ENCODE measurements at regions not wholly inside any gene's neighbourhood (a gene's known extent, or its start where the extent isn't known, plus 50 kb on each side); places are given as distances from the start of the nearest gene placed in this dataset.

DNA sequence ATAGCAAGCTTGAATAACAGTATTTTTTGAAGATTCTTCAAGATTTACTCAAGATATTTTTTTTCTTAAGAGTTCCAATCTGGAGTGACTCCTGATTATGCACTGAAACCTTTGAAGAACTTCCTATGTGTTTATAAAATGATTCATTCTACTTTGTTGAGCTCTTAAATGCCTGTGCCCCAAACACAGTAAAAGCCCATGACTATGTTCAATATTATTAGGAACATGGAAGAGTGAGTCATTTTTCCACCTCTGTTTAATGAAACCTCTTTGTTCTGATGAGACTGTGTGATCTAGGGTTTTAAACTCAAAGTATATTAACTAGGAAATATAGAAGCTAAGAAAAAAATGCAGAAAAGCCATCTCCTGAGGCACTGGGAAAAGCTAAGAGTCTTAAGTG is 415.0 kb upstream of the FBXO33 start:
- peak; percentile 52 for DNase-seq

DNA sequence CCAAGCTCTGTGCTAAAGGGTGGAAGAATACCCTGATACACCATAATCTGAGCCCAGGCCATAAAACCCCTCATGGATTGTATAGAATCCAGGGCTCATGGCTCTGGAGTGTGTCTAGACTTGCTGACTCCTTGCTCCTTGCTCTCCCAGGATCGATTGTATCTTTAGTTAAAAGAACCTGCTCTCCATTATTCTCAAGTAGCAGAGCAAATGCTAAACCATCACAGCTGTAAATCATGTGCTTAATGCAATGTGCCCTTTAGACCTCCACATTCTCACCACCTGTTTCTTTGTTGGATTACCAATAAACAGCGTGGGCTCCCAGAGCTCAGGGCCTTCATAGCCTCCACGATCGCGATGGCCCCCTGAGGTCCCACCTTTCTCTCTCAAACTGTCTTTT is 411.6 kb upstream of the FBXO33 start:
- DNase-seq, result no peak

DNA sequence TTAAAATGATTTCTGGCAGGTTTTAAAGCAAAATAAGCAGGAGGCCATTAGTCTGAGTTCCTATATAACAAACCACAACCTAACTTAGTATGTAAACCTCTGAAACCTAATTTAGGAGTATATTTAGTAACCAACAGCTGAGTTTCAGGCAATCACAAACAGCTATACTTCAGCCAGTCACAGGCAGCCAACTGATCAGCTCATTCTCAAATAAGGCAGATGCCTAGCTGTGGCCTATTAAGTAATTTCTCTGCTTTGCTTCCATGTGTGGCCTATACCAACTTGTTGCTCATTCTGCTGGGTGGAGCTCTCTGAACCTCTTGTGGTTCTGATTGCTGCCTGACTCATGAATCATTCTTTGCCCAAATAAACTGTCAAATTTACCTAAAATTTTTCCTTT is 408.9 kb upstream of the FBXO33 start:
- no peak for DNase-seq

DNA sequence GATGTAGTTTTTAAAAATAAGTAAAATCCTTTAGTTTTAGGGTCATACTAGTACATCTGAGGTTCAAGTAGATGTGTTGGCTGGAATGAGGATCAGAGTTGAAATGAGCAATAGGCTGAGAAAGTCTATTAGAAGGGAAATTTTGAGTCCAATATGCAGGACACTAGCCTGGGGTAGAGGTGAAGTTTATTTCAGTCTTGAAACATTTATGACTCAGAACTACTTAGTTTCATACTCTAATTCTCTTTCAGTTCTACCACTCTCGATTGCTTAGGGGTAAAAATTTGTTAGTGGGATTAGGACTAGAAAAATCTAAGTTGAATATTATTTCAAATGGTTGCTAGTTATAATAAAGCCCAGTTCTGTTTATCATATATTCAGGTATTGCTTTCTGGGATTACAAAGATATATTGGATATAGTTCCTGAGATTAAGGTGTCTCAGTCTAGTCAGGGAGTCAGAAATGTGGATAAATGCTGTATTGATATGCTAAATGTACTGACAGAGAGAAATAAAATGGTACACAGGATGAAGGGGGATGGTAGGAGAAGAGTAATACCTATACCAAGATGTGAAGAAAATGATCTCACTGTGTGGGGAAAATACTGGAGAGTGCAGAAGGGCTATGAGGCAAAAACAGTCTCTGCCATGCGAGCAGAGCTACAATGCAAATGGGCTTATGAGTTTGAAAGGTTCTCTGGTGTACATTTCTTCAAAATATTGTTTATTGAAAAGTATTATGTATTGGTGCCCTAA is 395.8 kb upstream of the FBXO33 start:
- DNase-seq, result no peak

DNA sequence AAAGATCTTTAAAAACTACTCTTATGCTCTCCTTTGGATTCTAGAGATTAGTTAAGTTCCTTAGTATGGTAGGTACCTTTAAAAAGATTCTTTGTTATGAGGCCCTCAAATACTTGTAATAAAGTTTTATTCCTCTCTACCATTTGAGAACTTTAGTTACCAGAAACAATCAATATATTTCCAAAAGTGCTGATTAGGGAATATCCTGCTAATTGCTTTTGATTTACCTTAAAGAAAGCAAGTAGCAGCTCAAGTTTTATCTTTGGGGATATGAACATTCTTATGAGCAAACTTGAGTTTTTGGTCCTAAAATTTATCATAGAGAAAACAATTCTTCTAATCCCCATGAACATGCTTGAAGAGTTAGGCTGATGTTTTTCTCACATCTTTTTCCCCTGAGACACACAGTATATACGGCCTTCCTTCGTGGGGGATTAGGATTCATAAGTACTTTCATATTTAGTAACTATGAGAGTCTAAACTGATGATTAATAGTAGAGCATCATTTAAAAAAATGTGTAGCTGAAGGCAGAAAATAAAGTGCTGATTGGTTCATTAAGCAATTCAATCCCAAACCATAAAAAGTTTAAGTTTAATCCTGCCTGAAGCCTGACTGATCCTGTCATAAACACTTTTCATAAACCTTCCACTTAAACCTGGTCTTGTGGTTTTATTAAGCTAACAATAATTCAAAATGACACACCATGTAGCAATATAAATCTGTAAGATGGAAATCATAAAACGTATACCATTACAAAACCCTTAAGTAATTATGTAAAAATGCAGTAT is 380.5 kb upstream of the FBXO33 start:
- DNase-seq, result no peak

DNA sequence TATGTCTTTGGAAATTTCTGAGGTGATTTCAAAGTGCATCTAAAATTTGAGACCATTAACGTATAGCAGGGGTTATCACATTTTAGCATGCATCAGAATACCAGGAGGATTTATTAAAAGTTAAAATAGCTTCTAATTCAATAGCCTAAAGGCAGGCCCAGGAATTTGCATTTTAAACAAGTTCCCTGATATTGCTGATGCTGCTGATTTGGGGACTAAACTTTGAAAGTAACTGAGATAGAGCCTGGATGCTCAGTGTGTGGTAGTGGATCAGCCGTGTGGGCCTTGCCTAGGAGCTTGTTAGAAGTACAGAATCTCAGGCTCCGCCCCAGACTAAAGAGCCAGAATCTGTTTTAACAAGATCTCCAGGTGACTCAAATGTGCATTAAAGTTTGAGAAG is 375.0 kb upstream of the FBXO33 start:
- no peak for DNase-seq

DNA sequence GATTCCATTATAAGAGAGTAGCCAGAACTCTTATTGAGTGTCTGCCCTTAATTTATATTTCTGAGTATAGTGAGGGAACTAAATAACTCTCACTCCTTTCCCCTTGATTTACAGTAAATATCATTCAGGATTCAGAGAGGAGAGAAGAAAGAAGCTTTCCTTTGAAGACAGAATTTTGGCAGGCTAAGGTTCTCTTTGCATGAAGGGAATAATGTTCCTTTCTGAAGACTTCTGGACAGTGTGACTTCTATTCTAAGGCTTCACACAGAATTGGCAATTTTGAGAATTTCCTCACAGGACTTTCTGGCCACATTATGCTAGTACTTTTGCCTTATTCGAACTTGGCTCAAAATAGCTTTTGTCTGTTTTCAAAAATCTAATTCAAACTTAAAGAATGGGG is 352.2 kb upstream of the FBXO33 start:
- DNase-seq, result no peak

DNA sequence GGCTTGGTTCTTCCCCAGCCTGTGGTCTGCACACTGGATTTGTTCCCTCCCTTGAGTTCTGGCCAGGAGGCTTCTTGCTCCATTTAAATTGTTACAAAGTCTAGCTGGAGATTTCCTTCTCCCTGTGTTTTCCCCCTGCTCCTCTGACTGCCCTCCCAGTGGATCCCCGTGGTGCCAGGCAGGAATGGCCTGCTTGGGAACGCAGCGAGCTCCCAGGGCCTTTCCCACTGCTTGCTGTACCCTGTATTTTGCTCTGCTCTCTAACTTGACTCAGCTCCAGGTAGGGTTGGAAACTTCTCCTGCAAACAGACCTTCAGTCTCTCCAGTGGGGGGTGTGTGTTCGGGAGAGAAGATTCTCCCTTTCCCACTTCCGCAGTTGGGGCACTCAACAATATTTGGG is 349.2 kb upstream of the FBXO33 start:
- no peak for DNase-seq

DNA sequence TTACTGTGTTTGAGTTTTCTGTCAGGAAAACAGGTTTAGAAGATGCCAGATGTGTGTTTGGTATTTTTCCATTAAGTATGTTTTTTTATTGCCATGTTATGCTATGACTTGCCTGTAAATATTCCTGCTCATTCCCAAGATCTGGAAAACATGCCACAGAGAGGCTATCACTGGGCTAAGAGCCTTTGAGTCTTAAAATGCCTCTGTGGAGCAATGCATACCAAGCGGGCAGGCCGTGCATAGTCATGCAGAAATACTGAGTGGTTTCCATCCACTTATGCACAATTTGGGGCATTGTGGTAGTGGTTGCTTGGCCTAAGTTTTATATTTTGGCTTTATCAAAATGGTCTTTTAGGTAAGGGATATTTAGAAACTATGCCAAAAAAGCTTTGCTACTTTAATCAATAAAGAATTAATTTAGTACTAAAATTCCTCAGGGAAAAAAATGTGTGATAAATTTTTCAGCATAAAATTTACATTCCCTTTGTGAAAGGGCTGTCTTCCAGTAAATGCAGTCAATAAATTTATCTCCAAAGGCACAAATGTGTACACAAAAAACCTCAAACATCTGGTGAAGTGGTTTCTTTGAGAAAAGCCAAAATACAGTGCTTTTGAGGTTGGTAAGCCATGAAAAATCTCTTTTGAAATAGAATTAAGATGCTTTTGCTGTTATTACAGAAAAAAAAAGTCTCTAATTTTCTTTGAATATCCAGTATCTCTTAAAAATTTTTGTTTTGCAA is 341.3 kb upstream of the FBXO33 start:
- DNase-seq, result no peak

DNA sequence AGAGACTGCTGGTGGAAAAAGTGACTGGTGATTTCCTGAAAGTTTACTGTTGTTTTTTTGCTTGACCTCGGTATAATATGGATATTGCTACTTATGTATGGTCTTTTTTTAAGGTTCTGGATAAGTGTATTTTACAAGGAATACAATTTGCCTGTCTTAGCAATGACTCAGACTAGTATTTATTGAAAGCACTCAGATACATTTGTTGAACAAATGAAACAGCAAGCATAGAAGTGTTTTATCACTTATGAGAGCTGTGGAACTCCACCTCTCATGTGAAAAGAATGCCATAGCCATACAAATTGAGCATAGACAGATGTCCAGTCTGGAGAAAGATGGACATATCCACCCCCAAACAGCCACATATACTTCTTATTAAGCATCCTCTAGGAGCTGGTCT is 340.4 kb upstream of the FBXO33 start:
- DNase-seq, result no peak

DNA sequence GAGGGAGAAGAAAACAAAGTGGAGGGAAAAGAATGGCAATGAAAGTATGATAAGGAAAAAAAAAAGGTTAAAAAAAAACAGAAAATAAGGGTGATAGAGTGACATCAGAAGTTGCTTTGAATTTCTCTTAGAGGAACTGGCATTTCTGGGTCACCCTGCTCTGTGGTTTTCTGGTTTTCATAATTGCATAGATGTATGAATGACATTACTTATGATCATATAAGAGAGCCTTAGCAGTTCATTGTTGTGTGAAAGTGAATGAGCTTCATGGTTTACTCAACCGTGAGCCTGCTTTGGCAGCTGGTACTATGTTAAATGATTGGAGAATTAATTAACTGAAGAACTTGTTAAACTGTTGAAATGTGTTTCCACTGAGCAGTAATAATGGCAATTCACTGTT is 336.4 kb upstream of the FBXO33 start:
- no peak for DNase-seq

DNA sequence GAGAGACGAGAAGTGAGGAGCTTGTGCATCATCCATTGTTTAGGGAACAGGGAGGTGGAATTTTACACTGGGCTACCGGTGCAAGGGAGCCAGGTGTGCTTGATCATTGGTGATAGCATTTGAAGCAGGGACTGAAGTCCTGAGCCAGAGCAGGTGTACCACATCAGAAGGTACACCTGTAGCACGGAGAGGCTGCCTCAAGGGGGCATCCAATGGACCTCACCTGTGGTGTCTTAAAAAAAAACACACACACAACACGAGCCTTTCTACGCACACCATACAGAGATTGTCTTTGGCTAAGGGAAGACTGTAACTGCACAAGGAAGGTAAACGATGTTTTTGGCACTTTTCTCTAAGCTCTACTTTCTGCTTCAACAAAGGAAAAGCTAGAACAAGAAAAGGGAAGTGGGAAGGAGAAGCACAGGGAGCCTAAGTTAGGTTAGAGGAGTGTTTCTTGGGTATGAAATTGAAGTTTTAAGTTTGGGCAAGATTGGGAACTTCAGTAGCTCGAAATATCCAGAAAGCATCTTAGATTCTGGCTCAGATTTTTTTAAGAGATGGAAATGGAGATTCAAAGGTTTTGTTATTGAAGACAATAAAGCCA is 334.3 kb upstream of the FBXO33 start:
- no peak for DNase-seq

DNA sequence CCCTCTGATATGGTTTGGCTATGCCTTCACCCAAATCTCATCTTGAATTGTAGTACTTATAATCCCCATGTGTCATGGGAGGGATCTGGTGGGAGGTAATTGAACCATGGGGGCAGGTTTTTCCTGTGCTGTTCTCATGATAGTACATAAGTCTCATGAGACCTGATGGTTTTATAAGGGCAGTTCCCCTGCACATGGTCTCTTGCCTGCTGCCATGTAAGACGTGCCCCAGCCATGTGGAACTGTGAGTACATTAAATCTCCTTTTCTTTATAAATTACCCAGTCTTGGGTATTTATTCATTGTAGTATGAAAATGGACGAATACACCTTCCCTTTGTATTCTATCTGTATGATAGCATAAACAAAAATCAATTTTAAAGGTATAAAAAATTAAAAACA is 333.4 kb upstream of the FBXO33 start:
- no peak for DNase-seq

DNA sequence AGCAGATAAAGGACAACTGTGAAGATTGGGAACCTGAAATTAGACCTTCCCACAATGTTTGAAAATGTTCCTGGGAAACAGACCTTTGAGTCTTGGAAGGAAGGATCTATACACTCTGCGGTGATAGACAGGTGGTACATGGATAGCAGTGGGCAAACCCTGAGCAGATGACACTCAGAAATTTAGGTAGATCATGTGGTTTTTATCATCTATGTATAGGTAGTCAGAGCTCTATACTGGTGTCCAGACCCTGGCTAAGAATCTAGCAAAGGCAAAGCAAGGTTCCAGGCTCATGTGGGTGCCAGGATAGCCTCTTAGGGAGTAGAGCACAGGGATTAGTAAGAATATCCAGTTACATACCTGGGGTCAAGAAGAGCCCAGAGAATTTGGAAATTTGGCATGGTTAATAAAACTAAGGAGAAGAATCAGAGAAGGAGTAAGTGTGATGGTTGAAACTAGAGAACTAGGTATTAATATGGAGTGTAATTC is 331.2 kb upstream of the FBXO33 start:
- DNase-seq, result no peak

DNA sequence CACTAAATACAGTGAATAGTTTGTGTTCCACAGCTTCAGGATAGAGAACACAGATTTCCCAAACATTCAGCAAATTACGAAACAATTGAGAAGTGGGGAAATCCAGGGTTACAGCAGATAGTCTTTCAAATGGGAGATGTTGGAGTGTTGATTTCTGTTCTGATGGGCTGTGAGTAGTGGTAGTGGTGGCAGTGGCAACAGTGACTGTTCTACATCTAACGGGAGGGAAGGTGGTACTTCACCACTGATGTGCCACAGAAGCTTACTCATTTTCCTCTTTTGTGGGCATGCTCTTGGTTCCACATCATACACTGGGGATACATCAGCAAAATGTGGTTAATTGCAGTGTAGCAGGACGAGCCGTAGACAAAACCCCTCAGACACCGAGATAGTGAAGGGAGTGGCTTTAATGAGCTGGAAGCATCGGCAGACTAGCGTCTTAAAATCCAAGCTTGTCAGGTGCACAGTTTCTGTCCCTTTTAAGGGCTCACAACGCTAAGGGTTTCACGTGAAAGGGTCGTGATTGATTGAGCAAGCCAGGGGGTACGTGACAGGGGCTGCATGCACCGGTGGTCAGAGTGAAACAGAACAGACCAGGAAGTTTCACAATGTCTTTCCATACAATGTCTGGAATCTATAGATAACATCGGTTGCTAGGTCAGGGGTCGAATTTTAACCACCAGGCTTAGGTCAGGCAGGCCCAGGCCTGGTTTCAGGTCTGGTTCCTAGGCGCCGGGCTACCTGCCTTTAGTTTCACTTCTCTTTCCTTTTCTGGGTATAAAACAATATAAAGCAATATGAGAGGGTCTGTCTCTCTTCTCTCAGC is 330.6 kb upstream of the FBXO33 start:
- DNase-seq, result no peak

DNA sequence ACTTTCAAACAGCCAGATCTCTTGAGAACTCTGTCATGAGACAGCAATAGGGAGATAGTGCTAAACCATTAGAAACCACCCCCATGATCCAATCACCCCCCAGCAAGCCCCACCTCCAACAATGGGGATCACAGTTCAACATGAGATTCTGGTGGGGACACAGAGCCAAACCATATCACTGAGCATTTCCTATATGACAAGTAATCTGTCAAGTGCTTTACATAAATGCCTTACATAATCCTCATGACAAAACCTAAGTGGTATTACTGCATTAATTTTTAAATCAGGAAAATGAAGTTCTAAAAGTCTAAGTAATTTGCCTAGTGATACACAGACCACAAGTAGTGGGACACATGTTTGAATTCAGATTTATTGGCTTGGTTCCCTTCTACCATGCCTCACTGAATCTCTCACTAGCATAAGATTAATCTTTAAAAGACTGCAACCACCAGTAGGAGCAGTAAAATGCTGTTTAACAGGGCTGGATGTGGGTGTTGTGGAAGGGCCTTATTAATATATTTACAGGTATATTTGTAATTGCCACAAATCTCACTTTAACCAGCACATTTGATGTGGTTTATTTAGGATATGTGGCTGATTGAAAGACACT is 323.1 kb upstream of the FBXO33 start:
- DNase-seq, result peak; percentile 10

DNA sequence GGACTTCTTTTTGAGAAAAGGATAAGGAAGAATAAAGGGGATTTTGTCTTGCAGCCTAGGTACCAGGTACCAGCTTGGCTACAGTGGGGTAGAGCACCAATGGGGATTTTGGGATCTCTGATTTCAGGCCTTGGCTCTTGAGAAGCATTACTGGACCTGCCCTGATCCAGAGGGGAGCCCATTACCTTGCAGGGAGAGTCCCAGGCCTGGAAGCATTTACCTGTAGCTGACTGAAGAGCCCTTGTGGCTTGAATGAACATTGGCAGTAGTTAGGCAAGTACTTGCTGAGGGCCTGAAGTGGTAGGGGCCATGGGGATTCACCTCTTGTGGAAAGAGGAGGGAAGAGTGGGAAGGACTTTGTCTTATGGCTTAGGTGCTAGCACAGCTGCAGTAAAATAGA is 308.2 kb upstream of the FBXO33 start:
- no peak for DNase-seq

DNA sequence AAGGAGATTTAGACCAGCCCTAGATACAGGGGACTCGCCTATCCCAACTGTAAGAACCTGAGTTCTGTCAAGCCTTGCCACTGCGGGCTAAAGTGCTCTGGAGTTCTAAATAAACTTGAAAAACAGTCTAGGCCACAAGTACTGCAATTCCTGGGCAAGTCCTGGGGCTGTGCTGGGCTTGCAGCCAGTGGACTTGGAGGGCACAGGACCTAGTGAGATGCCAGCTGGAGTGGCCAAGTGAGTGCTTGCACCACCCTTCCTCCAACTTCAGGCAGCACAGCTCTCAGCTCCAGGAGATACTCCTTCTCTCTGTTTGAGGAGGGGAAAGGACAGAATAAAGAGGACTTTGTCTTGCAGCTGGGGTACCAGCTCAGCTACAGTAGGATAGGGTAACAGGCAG is 307.6 kb upstream of the FBXO33 start:
- no peak for DNase-seq

DNA sequence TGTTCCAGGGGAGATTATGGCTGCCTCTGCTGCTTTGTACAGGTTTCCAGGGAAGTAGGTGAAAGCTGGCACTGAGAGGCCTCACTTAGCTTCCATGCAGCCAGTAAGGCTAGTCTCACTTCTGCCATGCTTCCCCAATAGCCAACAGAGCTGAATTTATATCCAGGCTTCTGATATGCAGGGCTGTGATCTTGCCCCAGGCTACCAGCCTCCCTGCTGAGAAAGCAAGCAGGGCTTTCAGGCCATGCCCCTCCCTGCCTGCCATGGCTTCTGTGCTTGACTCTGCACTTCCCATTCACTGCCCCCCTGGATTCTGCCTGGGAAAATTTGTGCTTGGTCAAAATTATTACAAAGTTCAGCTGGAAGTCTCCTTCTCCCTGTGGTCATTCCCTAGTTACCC is 302.1 kb upstream of the FBXO33 start:
- no peak for DNase-seq

DNA sequence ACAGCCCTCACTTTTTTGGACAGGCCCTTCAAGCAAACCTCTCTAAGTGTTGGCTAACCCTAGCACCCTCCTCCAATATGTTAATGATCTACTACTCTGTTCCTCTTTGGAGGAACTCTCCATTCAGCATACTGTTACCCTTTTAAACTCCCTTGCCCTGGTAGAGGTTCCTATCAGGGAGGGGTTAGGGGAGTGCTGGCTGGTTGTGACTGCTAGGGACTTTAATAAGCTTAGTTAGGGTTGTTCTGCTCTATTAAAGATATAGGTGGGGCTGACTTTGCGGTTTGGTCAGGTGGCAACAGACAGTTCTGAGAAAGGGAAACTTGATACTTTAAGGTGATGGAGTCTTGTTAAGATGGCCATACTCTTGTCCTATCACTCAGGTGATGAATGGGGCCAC is 301.5 kb upstream of the FBXO33 start:
- no peak for DNase-seq

DNA sequence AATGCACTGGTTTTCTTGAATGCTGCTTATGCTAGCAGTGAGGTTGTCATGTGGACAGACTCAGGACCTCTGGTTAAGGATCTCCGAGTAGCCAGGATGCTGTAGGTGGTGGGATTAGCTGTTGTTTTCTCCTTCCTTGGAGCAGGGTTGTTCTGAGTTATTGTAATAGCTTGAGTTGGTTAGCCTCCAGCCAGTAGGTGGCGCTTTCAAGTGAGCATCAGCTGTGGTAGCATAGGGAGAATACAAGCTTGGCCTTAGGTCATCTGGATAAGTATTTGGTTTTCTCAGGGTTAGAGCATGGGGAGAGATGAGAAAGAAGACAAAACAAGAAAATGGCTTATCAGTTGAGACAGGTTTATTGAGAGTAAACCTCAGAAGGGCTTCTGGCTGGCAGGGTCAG is 299.7 kb upstream of the FBXO33 start:
- no peak for DNase-seq

DNA sequence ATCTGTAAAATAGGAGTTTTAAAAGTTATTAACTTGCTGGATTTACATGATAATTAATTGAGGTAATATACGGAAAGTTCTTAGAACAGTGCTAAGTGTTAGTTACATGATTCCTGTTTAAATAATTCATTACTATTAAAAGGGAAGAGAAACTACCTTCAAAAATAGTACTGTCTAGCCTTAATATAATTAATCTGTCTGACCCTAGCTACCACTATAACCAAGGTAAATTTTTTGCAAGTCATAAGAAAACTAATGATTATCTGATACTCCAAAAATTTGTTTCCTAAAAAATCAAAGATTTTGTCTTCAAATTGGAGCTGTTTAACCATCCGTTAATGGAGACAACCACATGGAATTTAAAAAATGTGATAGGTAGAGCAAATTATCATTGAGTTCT is 294.3 kb upstream of the FBXO33 start:
- DNase-seq, result peak; percentile 1

Data from kidney glomerular epithelial cell (primary cell).